BJ (cell line): ENCODE measurements at regions not wholly inside any gene's neighbourhood (a gene's known extent, or its start where the extent isn't known, plus 50 kb on each side); places are given as distances from the start of the nearest gene placed in this dataset.

Experiments
- CTCF ChIA-PET: fragments of 350-600 bp; formaldehyde crosslinking; extraction: SDS; loops from one replicate; lab custom pipeline; 2021; ENCODE audit warnings: antibody characterized with exemption, inconsistent platforms; lab: Yijun Ruan, JAX
- POLR2A ChIA-PET: fragments of 300-600 bp; sonication (Branson Sonifier 250); formaldehyde crosslinking; extraction: SDS; loops from one replicate; lab custom pipeline; 2021; ENCODE audit warnings: antibody characterized with exemption; lab: Charles Lee
- DNase-seq: peaks from one replicate; pipeline ENCODE4 v3.0.0-alpha.2; 2011; ENCODE audit warnings: low read depth
- H3K27me3 ChIP-seq: 2 replicates; pipeline ENCODE4 v1.6.0; 2011; ENCODE audit warnings: low read length; ENCODE audit not compliant: control insufficient read depth, insufficient read depth
- H3K36me3 ChIP-seq: 2 replicates; pipeline ENCODE4 v1.5.1; 2011; ENCODE audit warnings: low read length; ENCODE audit not compliant: control insufficient read depth, insufficient read depth
- H3K4me3 ChIP-seq: 2 replicates; pipeline ENCODE4 v1.5.1; 2011; ENCODE audit warnings: low read depth, mild to moderate bottlenecking, control low read depth, low read length
- TF ChIP-seq, protein P1 (sequence below): IDR thresholded peaks from 2 replicates; pipeline ENCODE4 v1.5.1; 2011; ENCODE audit warnings: low read depth, mild to moderate bottlenecking, control low read depth, inconsistent platforms, low read length, moderate library complexity; ENCODE audit not compliant: insufficient read depth

DNA sequence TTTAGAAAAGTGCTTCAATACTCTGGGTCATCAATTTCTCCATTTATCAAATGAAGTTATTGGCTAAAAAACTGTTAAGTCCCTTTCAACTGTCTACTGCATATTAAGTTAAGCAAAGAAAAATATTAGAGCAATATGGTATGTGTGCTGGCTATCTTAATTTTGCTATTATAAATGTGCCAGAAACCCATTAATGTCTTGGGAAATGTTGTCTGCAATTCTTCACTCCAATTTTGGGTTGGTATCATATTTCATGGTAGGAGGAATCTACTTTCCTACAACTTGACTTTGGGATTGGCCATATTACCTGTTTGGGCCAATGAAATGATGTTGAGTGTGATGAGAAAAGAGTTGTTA is 1063.9 kb downstream of the PLA2G4A start:
- Histone ChIP-seq H3K27me3 (no peaks in the 10 kb centered on the region), H3K36me3 (no peaks in the 10 kb centered on the region), H3K4me3 (no peak overlapping the region)
- no peak for DNase-seq
- ChIA-PET POLR2A (no interaction called here), CTCF (no interaction called here)
- TF ChIP-seq, protein P1, sequence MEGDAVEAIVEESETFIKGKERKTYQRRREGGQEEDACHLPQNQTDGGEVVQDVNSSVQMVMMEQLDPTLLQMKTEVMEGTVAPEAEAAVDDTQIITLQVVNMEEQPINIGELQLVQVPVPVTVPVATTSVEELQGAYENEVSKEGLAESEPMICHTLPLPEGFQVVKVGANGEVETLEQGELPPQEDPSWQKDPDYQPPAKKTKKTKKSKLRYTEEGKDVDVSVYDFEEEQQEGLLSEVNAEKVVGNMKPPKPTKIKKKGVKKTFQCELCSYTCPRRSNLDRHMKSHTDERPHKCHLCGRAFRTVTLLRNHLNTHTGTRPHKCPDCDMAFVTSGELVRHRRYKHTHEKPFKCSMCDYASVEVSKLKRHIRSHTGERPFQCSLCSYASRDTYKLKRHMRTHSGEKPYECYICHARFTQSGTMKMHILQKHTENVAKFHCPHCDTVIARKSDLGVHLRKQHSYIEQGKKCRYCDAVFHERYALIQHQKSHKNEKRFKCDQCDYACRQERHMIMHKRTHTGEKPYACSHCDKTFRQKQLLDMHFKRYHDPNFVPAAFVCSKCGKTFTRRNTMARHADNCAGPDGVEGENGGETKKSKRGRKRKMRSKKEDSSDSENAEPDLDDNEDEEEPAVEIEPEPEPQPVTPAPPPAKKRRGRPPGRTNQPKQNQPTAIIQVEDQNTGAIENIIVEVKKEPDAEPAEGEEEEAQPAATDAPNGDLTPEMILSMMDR, result no peak

DNA sequence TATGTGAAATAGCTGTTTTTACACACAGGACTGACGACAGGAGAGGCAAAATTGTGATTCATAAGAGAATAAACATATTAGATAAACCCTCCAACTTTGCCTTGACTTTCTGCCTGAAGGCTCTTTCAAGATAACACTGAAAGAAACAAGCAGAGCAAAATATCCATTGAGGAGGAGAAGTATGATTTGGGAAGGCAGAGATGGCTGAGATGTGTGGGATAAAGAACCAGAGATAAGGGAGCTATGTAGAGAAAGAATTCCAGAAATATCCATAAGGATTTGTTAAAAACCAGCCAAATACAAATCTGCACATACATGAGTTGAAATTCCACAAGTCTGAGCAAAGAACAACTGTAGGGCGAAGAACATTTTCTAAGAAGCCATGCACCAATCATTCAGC is 1064.7 kb downstream of the PLA2G4A start:
- no peaks in the 10 kb centered on the region for H3K27me3 ChIP-seq
- CTCF ChIA-PET, result no interaction called here
- TF ChIP-seq, protein P1, result no peak
- no peak for DNase-seq
- POLR2A ChIA-PET, result no interaction called here
- no peaks in the 10 kb centered on the region for H3K36me3 ChIP-seq
- no peak overlapping the region for H3K4me3 ChIP-seq

DNA sequence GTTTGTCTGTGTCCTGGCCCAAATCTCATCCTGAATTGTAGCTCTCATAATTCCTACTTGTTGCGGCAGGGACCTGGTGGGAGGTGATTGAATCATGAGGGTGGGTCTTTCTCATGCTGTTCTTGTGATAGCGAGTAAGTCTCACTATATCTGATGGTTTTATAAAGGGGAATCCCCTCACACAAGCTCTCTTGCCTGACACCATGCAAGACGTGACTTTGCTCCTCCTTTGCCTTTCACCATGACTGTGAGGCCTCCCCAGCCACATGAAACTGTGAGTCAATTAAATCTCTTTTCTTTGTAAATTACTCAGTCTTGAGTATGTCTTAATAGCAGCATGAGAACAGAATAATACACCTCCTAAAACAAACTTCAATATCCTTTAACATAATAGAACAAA is 1065.6 kb downstream of the PLA2G4A start:
- POLR2A ChIA-PET, result no interaction called here
- CTCF ChIA-PET, result no interaction called here
- no peak for DNase-seq
- Histone ChIP-seq H3K4me3 (no peak overlapping the region), H3K36me3 (no peaks in the 10 kb centered on the region), H3K27me3 (no peaks in the 10 kb centered on the region)
- TF ChIP-seq, protein P1, result no peak

DNA sequence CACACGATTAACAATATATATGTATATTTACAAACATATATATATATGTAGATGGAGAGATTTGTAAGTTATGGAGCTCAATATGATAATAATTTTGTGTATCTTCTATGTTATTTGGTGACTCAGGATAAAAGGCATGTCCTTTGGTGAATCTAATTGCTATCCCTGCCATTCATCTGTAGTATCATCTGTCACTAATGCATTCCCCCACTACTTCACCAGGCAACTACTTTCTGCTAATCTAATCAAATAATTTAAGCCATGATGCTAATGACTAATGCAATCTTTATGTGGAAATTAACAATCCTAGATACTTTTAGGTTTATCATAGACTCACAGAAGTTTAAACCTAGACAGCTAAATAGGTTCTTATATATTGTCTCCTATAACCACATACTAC is 1074.5 kb downstream of the PLA2G4A start:
- Histone ChIP-seq H3K36me3 (no peaks in the 10 kb centered on the region), H3K4me3 (no peak overlapping the region), H3K27me3 (no peaks in the 10 kb centered on the region)
- POLR2A ChIA-PET, result no interaction called here
- CTCF ChIA-PET, result no interaction called here
- TF ChIP-seq, protein P1, result no peak
- DNase-seq, result no peak

DNA sequence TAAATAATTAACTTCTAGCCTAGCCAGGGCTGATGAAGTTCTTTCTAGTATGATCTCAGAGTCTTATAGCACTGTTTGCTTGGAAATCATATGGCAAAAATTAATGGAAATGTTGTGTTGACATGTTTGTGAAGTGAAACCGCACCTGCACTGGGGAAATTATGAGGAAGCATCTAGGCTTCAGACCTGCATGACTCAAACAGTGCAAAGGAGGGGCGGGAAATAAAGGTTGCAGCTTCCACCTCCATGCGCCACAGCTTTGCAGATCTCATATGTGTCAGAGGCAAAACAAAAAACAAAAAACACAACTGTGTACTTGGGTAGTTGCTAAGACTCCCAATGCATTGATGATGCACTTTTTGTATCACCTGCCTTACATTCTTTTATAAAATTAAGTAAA is 1080.6 kb downstream of the PLA2G4A start:
- no peak for DNase-seq
- TF ChIP-seq, protein P1, result no peak
- CTCF ChIA-PET, result no interaction called here
- POLR2A ChIA-PET, result no interaction called here
- Histone ChIP-seq H3K27me3 (no peaks in the 10 kb centered on the region), H3K4me3 (no peak overlapping the region), H3K36me3 (no peaks in the 10 kb centered on the region)
